Esophagus muscularis mucosa (tissue), 4 donors: ENCODE measurements at regions not wholly inside any gene's neighbourhood (a gene's known extent, or its start where the extent isn't known, plus 50 kb on each side); places are given as distances from the start of the nearest gene placed in this dataset.

ENCODE experiments used
- DNase-seq: peaks from one replicate; pipeline ENCODE4 v3.0.0-alpha.2; 2017; ENCODE audit errors: extremely low spot score
- H3K27ac ChIP-seq, 4 donors: fragments of 200-600 bp; sonication (generic); replicated peaks in 1 of 4; 1 replicate in 3 of 4; 2 replicates in 1 of 4; pipeline ENCODE4 v1.5.1; 2016 to 2019; ENCODE audit warnings: mild to moderate bottlenecking in 1 of 4
- H3K27me3 ChIP-seq, 4 donors: fragments of 200-600 bp; sonication (generic); one replicate each; pipeline versions ENCODE4 v1.5.1 to v1.6.0; 2016 to 2019
- H3K36me3 ChIP-seq, 4 donors: fragments of 200-600 bp; sonication (generic); one replicate each; pipeline ENCODE4 v1.5.1; 2016 to 2019
- H3K4me1 ChIP-seq, 4 donors: fragments of 200-600 bp; sonication (generic); one replicate each; pipeline ENCODE4 v1.5.1; 2016 to 2019
- H3K4me3 ChIP-seq, 4 donors: fragments of 200-600 bp; sonication (generic); 1 replicate in 2 of 4; 2 replicates in 2 of 4; pipeline ENCODE4 v1.5.1; 2016 to 2019; ENCODE audit warnings: mild to moderate bottlenecking in 4 of 4, moderate library complexity in 1 of 4
- H3K9me3 ChIP-seq, 4 donors: fragments of 200-600 bp; sonication (generic); 1 replicate in 3 of 4; 2 replicates in 1 of 4; pipeline ENCODE4 v1.5.1; 2016 to 2019
- CTCF ChIP-seq, 3 experiments: fragments of 200-600 bp in 2 of 3; fragments of 450-650 bp in 1 of 3; sonication (generic) in 2 of 3; IDR thresholded peaks; one replicate each; pipeline ENCODE4 v1.5.1; 2017 to 2019; ENCODE audit warnings: antibody characterized with exemption in 3 of 3, mild to moderate bottlenecking in 2 of 3, moderate library complexity in 1 of 3
- EP300 ChIP-seq: sonication (generic); formaldehyde crosslinking; IDR thresholded peaks from one replicate; pipeline ENCODE4 v1.6.1; 2017; ENCODE audit warnings: antibody characterized with exemption
- POLR2A ChIP-seq: fragments of 450-650 bp; IDR thresholded peaks from one replicate; pipeline ENCODE4 v1.6.1; 2017; ENCODE audit warnings: antibody characterized with exemption, moderate library complexity, mild to moderate bottlenecking, low read depth
- POLR2AphosphoS5 ChIP-seq, 2 donors: sonication (generic); formaldehyde crosslinking; IDR thresholded peaks; one replicate each; pipeline ENCODE4 v1.6.1; 2017; ENCODE audit warnings: antibody characterized with exemption in 2 of 2
- WGBS: methylation state at CpG from one replicate; pipeline ENCODE4 v1.1.5; 2018; 5-methylcytosine and 5-hydroxymethylcytosine counted together
- intact Hi-C: fragments of 100-400 bp; cut with DNase I; formaldehyde crosslinking; loops from one replicate; pipeline ENCODE4 v1.15.1; 2023

GRCh38 chr9:79346350-79347020, 225.3 kb upstream of the TLE4 start:
- 11% methylated on average over 3 of the region's 3 CpGs for WGBS
- no peak overlapping the region for H3K4me3 ChIP-seq
- intact Hi-C loops = no loop called here
- H3K27ac ChIP-seq = no peak overlapping the region
- no peak for DNase-seq
- no peaks in the 10 kb centered on the region for H3K27me3 ChIP-seq
- no peaks in the 10 kb centered on the region for H3K9me3 ChIP-seq
- TF ChIP-seq EP300 (no peak), CTCF (IDR thresholded peaks at IDR 0.05) (no peak), POLR2A (no peak), POLR2AphosphoS5 (IDR thresholded peaks at IDR 0.05) (no peak)
- H3K36me3 ChIP-seq = no peaks in the 10 kb centered on the region
- H3K4me1 ChIP-seq = no peaks in the 10 kb centered on the region

GRCh38 chr9:79352322-79352721, 219.4 kb upstream of the TLE4 start:
- H3K27ac ChIP-seq = no peak overlapping the region

DNA sequence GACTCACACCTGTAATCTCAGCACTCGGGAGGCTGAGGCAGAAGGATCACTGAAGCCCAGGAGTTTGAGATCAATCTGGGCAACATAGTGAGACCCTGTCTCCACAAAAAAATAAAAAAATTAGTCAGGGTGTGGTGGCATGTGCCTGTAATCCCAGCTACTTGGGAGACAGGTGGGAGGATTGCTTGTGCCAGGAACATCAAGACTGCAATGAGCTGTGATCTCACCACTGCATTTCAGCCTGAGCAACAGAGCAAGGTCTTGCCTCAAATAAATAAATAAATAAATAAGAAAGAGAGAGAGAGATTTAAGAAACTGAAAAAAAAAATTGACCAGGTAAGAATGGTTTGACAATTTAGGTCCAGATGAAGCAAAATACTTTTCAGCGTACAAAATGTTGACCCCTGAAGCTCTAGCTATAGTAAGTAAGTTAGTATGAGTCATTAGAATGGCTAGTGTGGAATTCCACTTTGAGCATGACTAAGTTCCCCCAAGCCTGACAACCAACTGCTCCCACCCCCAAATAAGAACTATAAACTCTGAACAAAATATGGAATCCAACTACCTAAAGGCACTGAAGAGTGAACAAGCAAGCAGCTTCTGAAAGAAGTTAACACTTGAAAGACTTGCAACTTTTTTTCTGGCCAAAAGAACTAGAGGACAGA, 217.8 kb upstream of the TLE4 start:
- TF ChIP-seq CTCF (IDR thresholded peaks at IDR 0.05) (no peak), POLR2AphosphoS5 (IDR thresholded peaks at IDR 0.05) (no peak), EP300 (no peak), POLR2A (no peak)
- WGBS = 87% methylated on average over 2 of the region's 2 CpGs

More at GRCh38 chr9:79352322-79352721, 219.4 kb upstream of the TLE4 start:
- no peaks in the 10 kb centered on the region for H3K36me3 ChIP-seq
- no peak for TF ChIP-seq CTCF (IDR thresholded peaks at IDR 0.05)
- no peak for TF ChIP-seq POLR2A
- DNase-seq = no peak
- 79% methylated on average over 3 of the region's 3 CpGs for WGBS
- H3K4me1 ChIP-seq = no peaks in the 10 kb centered on the region
- H3K27me3 ChIP-seq = no peaks in the 10 kb centered on the region
- H3K4me3 ChIP-seq = no peak overlapping the region
- intact Hi-C loops = no loop called here
- H3K9me3 ChIP-seq = no peaks in the 10 kb centered on the region

GRCh38 chr9:79357194-79357593, 214.6 kb upstream of the TLE4 start:
- WGBS = 75% methylated on average over 5 of the region's 5 CpGs
- no peaks in the 10 kb centered on the region for H3K9me3 ChIP-seq
- no peaks in the 10 kb centered on the region for H3K27me3 ChIP-seq
- intact Hi-C loops = no loop called here
- no peak overlapping the region for H3K4me3 ChIP-seq
- H3K4me1 ChIP-seq = no peaks in the 10 kb centered on the region
- H3K36me3 ChIP-seq = no peaks in the 10 kb centered on the region
- no peak overlapping the region for H3K27ac ChIP-seq
- TF ChIP-seq EP300 (no peak), POLR2AphosphoS5 (IDR thresholded peaks at IDR 0.05) (no peak), POLR2A (no peak), CTCF (IDR thresholded peaks at IDR 0.05) (no peak)
- DNase-seq = no peak

More for the DNA sequence above, 217.8 kb upstream of the TLE4 start:
- H3K9me3 ChIP-seq = no peaks in the 10 kb centered on the region
- no peaks in the 10 kb centered on the region for H3K27me3 ChIP-seq
- H3K27ac ChIP-seq = no peak overlapping the region
- H3K4me3 ChIP-seq = no peak overlapping the region
- H3K36me3 ChIP-seq = no peaks in the 10 kb centered on the region
- intact Hi-C loops = no loop called here
- H3K4me1 ChIP-seq = no peaks in the 10 kb centered on the region
- no peak for DNase-seq
